RPMI7951 (cell line): ENCODE measurements at regions not wholly inside any gene's neighbourhood (a gene's known extent, or its start where the extent isn't known, plus 50 kb on each side); places are given as distances from the start of the nearest gene placed in this dataset.

Source experiments
- DNase-seq: peaks from one replicate; pipeline ENCODE4 v3.0.0-alpha.2; 2012; ENCODE audit warnings: low read depth

- no peak for DNase-seq
Observed at GRCh38 chr20:40738976-40739375, 49.9 kb upstream of the MAFB start.

- DNase-seq, result no peak
Observed at GRCh38 chr20:40739841-40740240, 50.8 kb upstream of the MAFB start.

GRCh38 chr20:40741507-40742106 lies 52.6 kb upstream of the MAFB start:
- peak; percentile 43 for DNase-seq

GRCh38 chr20:40743141-40743775 lies 54.2 kb upstream of the MAFB start:
- no peak for DNase-seq

- no peak for DNase-seq
Observed at GRCh38 chr20:40744072-40744817, 55.2 kb upstream of the MAFB start.

GRCh38 chr20:40744818-40745175 lies 55.8 kb upstream of the MAFB start:
- DNase-seq, result no peak

GRCh38 chr20:40746251-40746650 lies 57.2 kb upstream of the MAFB start:
- DNase-seq, result no peak

- DNase-seq, result no peak
Observed at GRCh38 chr20:40748182-40748581, 59.1 kb upstream of the MAFB start.

- no peak for DNase-seq
Observed at GRCh38 chr20:40749985-40750506, 61.0 kb upstream of the MAFB start.

GRCh38 chr20:40750541-40751035 lies 61.6 kb upstream of the MAFB start:
- no peak for DNase-seq

- no peak for DNase-seq
Observed at GRCh38 chr20:40753472-40753871, 64.4 kb upstream of the MAFB start.

GRCh38 chr20:40754339-40754943 lies 65.4 kb upstream of the MAFB start:
- peak; percentile 30 for DNase-seq

GRCh38 chr20:40757087-40757486 lies 68.1 kb upstream of the MAFB start:
- DNase-seq, result no peak

- no peak for DNase-seq
Observed at GRCh38 chr20:40758790-40759189, 69.8 kb upstream of the MAFB start.

- no peak for DNase-seq
Observed at GRCh38 chr20:40760399-40760798, 71.4 kb upstream of the MAFB start.

GRCh38 chr20:40763646-40764295 lies 74.7 kb upstream of the MAFB start:
- no peak for DNase-seq

- DNase-seq, result no peak
Observed at GRCh38 chr20:40765814-40766480, 76.9 kb upstream of the MAFB start.

- no peak for DNase-seq
Observed at GRCh38 chr20:40766790-40767614, 78.0 kb upstream of the MAFB start.

GRCh38 chr20:40767615-40767924 lies 78.5 kb upstream of the MAFB start:
- no peak for DNase-seq

GRCh38 chr20:40768105-40768504 lies 79.1 kb upstream of the MAFB start:
- DNase-seq, result no peak
